KMS-11 (cell line): ENCODE measurements at regions not wholly inside any gene's neighbourhood (a gene's known extent, or its start where the extent isn't known, plus 50 kb on each side); places are given as distances from the start of the nearest gene placed in this dataset.
"Not testable (repeated sequence)": the region's sequence is repeated elsewhere in the genome, so short reads cannot be mapped to it uniquely, and the experiment has no call there.

Experiments
- H2AFZ ChIP-seq: fragments of 200-600 bp; sonication (generic); 2 replicates; pipeline ENCODE4 v1.6.1; 2016; ENCODE audit warnings: antibody characterized with exemption, mixed run types, low read depth
- H3K27ac ChIP-seq: fragments of 200-600 bp; sonication (generic); 2 replicates; pipeline ENCODE4 v1.6.1; 2016; ENCODE audit warnings: mild to moderate bottlenecking, mixed run types
- H3K27me3 ChIP-seq: fragments of 200-600 bp; sonication (generic); 2 replicates; pipeline ENCODE4 v1.6.1; 2017; ENCODE audit warnings: mild to moderate bottlenecking, low read depth, mixed run types, moderate library complexity; ENCODE audit not compliant: insufficient read depth
- H3K36me3 ChIP-seq: fragments of 200-600 bp; sonication (generic); 2 replicates; pipeline ENCODE4 v1.6.1; 2017; ENCODE audit warnings: mild to moderate bottlenecking, mixed run types; ENCODE audit not compliant: insufficient read depth
- H3K4me1 ChIP-seq: fragments of 200-600 bp; sonication (generic); 2 replicates; pipeline ENCODE4 v1.6.1; 2016; ENCODE audit warnings: mild to moderate bottlenecking, low read depth, mixed run types; ENCODE audit not compliant: poor library complexity, severe bottlenecking
- H3K4me2 ChIP-seq: fragments of 200-600 bp; sonication (generic); 2 replicates; pipeline ENCODE4 v1.7.0; 2016; ENCODE audit warnings: mild to moderate bottlenecking, mixed run types
- H3K4me3 ChIP-seq: fragments of 200-600 bp; sonication (generic); IDR thresholded peaks from 2 replicates; pipeline ENCODE4 v1.6.1; 2017; ENCODE audit warnings: low read depth, low read length, mixed read lengths; ENCODE audit not compliant: insufficient read depth
- H3K79me2 ChIP-seq: fragments of 200-600 bp; sonication (generic); 2 replicates; pipeline ENCODE4 v1.6.1; 2016; ENCODE audit warnings: low read depth, mixed run types; ENCODE audit not compliant: insufficient read depth
- H3K9ac ChIP-seq: fragments of 200-600 bp; sonication (generic); 2 replicates; pipeline ENCODE4 v1.6.1; 2016; ENCODE audit warnings: mild to moderate bottlenecking, mixed run types
- H4K20me1 ChIP-seq: fragments of 200-600 bp; sonication (generic); 2 replicates; pipeline ENCODE4 v1.6.1; 2016; ENCODE audit warnings: mild to moderate bottlenecking, mixed run types; ENCODE audit not compliant: insufficient read depth
- TF ChIP-seq, protein P1 (sequence below): fragments of 200-600 bp; sonication (generic); conservative IDR thresholded peaks from 2 replicates; pipeline ENCODE4 v1.6.1; 2017; ENCODE audit warnings: low read depth, mild to moderate bottlenecking, antibody characterized with exemption, low read length, moderate library complexity, mixed read lengths

- Histone ChIP-seq H3K4me1 (peaks cover 9% of the 10 kb centered on the region), H3K27ac (no peak overlapping the region), H3K4me2 (no peak overlapping the region), H3K9ac (no peak overlapping the region), H2AFZ (no peak overlapping the region), H3K79me2 (no peaks in the 10 kb centered on the region), H3K4me3 (no peak overlapping the region), H3K27me3 (no peaks in the 10 kb centered on the region), H3K36me3 (no peaks in the 10 kb centered on the region), H4K20me1 (no peaks in the 10 kb centered on the region)
- TF ChIP-seq, protein P1, sequence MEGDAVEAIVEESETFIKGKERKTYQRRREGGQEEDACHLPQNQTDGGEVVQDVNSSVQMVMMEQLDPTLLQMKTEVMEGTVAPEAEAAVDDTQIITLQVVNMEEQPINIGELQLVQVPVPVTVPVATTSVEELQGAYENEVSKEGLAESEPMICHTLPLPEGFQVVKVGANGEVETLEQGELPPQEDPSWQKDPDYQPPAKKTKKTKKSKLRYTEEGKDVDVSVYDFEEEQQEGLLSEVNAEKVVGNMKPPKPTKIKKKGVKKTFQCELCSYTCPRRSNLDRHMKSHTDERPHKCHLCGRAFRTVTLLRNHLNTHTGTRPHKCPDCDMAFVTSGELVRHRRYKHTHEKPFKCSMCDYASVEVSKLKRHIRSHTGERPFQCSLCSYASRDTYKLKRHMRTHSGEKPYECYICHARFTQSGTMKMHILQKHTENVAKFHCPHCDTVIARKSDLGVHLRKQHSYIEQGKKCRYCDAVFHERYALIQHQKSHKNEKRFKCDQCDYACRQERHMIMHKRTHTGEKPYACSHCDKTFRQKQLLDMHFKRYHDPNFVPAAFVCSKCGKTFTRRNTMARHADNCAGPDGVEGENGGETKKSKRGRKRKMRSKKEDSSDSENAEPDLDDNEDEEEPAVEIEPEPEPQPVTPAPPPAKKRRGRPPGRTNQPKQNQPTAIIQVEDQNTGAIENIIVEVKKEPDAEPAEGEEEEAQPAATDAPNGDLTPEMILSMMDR = no peak
These were observed 171.1 kb upstream of the MARCKS start for GRCh38 chr6:113686049-113686448.

DNA sequence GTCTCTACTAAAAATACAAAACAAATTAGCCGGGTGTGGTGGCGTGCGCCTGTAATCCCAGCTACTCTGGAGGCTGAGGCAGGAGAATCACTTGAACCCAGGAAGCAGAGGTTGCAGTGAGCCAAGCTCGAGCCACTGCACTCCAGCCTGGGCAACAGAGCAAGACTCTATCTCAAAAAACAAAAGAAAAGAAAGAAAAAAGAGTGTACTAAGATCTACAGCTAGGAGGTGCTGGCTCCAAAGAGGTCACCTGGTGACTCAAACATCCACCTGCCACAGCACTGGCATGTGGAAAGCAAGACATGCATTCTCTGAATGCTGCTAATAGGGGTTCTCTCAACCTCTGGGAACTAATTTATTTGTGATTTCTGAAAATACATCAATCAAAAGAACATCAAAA is 167.5 kb upstream of the MARCKS start:
- not testable (repeated sequence) for H2AFZ ChIP-seq, H3K79me2 ChIP-seq, H3K27me3 ChIP-seq, H3K9ac ChIP-seq, H3K4me2 ChIP-seq, H3K27ac ChIP-seq, H3K4me3 ChIP-seq, H4K20me1 ChIP-seq, H3K36me3 ChIP-seq
- H3K4me1 ChIP-seq = peaks cover 11% of the 10 kb centered on the region

DNA sequence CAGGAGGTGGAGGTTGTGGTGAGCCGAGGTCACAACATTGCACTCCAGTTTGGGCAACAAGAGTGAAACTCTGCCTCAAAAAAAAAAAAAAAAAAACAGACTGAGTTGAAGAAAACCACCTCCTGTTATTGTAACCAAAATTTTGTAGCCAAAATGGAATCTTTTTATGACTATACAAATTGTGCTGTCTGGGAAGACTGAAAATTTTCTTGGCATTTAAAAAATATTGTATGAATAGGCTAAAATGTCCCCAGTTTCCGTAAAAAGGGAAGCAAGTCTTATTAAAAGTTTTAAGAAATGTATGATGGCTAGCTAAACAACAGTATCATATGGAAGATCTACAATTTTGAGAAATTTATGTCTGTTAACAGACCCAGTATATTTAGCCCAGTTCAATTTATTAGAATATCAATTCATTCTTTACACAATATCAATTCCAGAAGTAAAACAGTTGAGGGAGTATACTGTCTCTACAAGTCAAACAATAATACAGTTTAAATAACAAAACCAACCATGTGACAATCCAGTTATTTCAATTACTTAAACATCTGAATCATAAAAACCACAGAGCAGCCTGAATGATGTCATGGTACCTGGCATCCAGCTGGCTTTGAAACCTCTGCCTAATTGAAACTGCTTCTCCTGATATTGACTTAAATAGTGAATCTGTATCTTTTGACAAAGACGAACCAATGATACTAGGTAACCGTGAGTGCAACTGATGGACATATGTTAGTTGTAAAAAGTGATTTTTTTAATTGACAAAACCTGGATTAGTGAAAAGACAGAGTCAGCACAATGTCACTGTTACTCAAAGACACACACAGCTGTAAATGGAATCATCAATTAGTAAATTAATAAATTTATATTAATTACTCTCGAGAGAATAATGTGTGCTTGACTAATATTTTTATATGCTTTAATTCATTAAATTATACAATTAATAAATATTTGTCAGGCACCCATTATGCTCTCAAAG is 166.6 kb upstream of the MARCKS start:
- Histone ChIP-seq H4K20me1 (no peaks in the 10 kb centered on the region), H3K79me2 (no peaks in the 10 kb centered on the region), H3K27ac (no peak overlapping the region), H3K4me1 (peaks cover 11% of the 10 kb centered on the region), H3K4me2 (no peak overlapping the region; the same call in 1 of the 2 replicates), H3K4me3 (no peak overlapping the region), H3K9ac (no peak overlapping the region), H3K36me3 (no peaks in the 10 kb centered on the region), H3K27me3 (no peaks in the 10 kb centered on the region), H2AFZ (no peak overlapping the region)
- TF ChIP-seq, protein P1 = no peak

DNA sequence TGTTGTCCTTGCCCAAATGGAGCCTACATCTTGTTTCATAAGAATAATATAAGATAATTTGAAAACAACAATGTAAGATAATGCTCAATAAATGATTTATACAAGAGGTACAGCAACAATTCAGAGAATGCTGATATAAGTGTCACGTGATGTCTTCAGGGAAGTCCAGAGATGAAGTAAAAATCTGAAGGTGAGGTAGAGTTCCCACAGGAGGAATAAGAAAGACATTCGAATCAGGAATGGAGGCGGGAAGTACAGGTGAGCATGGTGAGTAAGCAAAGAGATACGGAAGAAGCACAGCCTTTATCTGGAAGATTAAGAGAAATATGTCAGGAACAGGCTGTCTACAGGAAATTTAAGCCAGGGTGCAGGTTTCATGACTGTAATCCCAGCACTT is 165.9 kb upstream of the MARCKS start:
- TF ChIP-seq, protein P1 = no peak
- H3K27ac ChIP-seq = no peak overlapping the region
- peaks cover 11% of the 10 kb centered on the region for H3K4me1 ChIP-seq
- H3K4me2 ChIP-seq = no peak overlapping the region
- H3K79me2 ChIP-seq = no peaks in the 10 kb centered on the region
- H2AFZ ChIP-seq = no peak overlapping the region
- no peak overlapping the region for H3K4me3 ChIP-seq
- H4K20me1 ChIP-seq = no peaks in the 10 kb centered on the region
- H3K9ac ChIP-seq = no peak overlapping the region
- H3K27me3 ChIP-seq = no peaks in the 10 kb centered on the region
- no peaks in the 10 kb centered on the region for H3K36me3 ChIP-seq

GRCh38 chr6:113693851-113694250 is 163.3 kb upstream of the MARCKS start:
- no peak overlapping the region for H2AFZ ChIP-seq
- no peak overlapping the region for H3K4me2 ChIP-seq
- H3K36me3 ChIP-seq = no peaks in the 10 kb centered on the region
- no peak overlapping the region for H3K4me3 ChIP-seq
- no peak overlapping the region for H3K9ac ChIP-seq
- H4K20me1 ChIP-seq = no peaks in the 10 kb centered on the region
- no peak overlapping the region for H3K27ac ChIP-seq
- no peaks in the 10 kb centered on the region for H3K79me2 ChIP-seq
- H3K27me3 ChIP-seq = no peaks in the 10 kb centered on the region
- peaks cover 20% of the 10 kb centered on the region for H3K4me1 ChIP-seq
- TF ChIP-seq, protein P1 = no peak
